HG03457 (cell line): ENCODE measurements at regions not wholly inside any gene's neighbourhood (a gene's known extent, or its start where the extent isn't known, plus 50 kb on each side); places are given as distances from the start of the nearest gene placed in this dataset.
A peak's percentile ranks its signal among the peaks of the same experiment; 100 is the strongest.

ENCODE experiments used
- ATAC-seq: cut with Tn5 transposase; IDR thresholded peaks from one replicate; pipeline ENCODE4 v1.9.1; 2021; ENCODE audit warnings: moderate number of reproducible peaks; ENCODE audit not compliant: unreplicated experiment

DNA sequence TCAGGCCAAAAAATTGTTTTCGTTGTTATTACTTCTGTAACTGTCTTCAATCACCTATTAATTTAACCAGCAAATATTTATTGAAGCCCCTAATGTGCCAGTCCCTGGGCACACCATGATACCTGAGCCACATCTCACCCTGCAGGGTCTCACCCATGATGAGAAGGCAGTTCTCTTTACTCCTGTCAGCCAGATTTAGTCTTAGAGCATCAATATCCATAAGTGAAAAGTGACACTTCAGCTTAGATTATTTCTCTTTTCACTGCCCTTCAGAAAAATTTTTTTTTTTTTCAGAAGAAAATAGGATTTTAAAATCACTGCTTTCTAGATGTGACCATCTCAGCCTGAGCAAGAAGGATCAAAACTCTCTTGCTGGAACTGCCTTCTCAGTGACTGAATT, 258.6 kb upstream of the NFE2L3 start:
- ATAC-seq, result no peak

- peak; percentile 40 for ATAC-seq
Measured at GRCh38 chr7:25894002-25894901, 257.7 kb upstream of the NFE2L3 start.

DNA sequence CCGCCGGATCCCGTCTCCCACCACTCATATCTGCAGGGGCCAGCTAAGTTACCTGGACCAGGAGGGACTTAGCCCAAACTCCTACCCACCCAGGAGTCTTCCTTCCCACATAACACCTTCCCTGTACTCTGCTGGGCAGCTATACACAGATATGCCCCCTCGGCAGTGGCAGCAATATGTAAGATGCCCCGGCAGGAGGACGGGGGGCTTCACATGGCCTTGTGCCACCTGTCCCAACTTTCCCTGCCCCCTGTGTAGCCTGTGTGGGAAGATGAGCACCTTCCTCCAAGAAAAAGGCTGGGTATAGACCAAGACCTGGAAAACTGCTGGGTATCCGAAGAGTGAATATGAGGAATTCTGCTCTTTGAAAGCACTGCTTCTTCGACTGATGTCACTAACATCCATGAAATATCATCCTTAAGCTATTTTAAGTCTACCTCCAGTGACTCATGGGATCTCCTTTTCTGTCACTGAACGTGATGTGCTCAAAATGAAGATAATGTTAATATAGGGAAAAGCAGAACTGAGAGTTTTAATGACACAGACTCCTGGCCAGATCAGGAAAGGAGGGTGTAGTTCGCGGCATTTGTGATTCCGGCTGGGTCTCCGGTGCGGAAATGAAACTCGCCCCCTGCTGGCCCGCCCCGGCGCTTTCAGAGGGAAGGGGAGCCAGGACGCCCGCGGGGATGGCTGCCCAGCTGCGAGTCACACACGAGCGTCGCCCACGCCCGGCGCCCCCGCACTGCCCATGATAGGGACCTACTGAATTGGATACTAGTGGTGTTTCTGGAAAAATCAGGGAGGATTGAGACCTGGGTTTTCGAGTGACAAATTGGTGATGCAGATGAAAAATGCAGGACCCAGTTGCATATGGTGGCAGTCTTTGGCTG, 256.9 kb upstream of the NFE2L3 start:
- no peak for ATAC-seq

DNA sequence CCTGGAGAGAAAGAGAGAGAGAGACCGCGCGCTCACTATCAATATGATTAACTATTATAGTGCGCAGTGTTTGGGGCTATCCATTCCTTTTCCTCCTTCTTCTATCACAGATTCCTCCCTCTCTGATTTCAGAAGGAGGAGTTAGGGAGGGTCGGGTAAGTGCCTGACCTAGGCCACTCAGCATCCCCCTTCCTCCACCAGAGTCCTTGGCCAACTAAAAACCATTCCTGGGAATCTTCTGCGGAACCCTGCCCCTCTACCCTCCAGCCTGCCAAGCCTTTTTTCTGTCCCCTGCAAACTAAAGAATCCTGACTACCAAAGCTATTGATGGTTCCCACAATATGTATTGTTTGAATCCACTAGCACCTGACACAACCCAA, 256.2 kb upstream of the NFE2L3 start:
- ATAC-seq, result no peak

- no peak for ATAC-seq
Measured at GRCh38 chr7:25897261-25897782, 254.7 kb upstream of the NFE2L3 start.

GRCh38 chr7:25900245-25900644, 251.8 kb upstream of the NFE2L3 start:
- no peak for ATAC-seq

GRCh38 chr7:25900877-25901276, 251.1 kb upstream of the NFE2L3 start:
- ATAC-seq, result no peak

- no peak for ATAC-seq
Measured at GRCh38 chr7:25901658-25902057, 250.3 kb upstream of the NFE2L3 start.

DNA sequence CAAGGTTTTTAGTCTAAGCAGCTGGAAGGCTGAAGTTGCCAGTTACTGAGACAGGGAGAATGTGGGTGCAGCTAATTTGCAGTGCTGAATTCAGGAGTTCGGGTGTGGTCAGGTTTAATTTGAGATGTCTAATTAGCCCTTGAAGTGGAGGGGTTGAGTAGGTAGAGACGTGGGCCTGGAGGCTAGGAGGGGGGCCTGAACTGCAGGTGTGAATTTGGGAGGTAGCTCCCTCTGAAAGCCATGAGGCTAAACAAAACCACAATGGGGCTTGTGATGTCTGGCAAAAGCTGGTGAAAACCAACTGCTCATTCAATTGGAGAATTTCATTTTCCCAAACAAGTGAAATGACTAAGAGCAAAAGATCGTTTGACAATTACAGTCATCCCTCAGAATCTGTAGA, 246.0 kb upstream of the NFE2L3 start:
- ATAC-seq, result no peak

DNA sequence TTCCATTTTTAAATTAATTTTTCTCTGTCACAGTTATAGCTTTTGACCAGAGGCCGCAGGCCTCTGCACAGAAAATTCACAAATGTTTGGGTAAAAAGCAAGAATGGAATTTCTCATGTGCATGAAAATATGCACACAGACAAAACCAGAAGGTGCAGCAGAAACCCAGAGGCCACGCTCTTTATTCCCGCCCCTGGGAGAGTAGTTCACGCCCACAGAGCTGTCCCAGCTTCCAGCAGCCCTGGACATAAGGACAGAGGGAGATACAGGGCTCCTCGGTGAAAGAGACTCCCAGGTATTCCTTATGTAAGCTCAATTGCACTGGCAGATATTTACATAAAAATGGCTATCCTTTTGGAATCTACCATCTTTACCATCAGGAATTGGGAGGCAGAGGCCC, 245.2 kb upstream of the NFE2L3 start:
- no peak for ATAC-seq

DNA sequence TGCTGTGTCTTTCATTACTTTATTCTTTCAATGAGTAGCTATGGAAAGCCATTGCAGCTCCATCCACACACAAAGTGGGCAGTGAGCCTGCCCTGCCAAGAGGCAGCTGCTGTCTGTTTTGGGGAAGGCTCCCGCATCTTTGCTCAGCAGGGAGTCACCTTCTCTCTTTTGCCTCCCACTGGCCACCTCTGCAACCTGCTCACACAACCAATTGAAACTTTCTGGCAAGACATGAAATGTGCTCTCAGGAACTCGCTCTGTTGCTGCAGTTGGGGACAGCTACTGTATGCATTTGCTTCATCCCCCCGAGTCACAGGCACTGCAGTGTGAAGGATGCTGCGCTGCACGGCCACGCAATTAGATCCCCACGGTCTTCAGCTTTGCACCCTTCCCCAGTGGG, 244.8 kb upstream of the NFE2L3 start:
- no peak for ATAC-seq

GRCh38 chr7:25907731-25908130, 244.3 kb upstream of the NFE2L3 start:
- ATAC-seq, result no peak

- no peak for ATAC-seq
Measured at GRCh38 chr7:25908154-25908949, 243.6 kb upstream of the NFE2L3 start.

- ATAC-seq, result no peak
Measured at GRCh38 chr7:25911738-25912607, 240.0 kb upstream of the NFE2L3 start.

- ATAC-seq, result no peak
Measured at GRCh38 chr7:25913598-25914224, 238.3 kb upstream of the NFE2L3 start.

GRCh38 chr7:25918731-25919130, 233.3 kb upstream of the NFE2L3 start:
- no peak for ATAC-seq

DNA sequence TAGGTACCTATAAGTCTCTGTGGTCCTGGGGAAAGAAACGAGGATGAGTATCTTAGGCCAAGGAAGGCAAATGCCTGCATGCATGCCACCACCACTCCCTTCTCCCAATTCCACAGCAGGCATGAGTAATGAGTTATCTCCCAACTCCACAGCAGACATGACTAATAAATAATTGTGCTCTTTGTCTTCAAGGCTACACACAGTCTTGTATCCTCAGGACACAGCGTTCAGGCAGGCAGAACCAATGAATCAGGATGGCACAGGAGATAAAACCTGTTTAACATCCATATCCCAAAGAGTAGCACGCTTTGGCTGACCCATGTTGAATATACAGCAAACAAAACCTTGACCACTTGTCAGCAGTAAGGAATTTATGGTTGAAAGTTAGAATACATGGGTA, 229.7 kb upstream of the NFE2L3 start:
- no peak for ATAC-seq

- no peak for ATAC-seq
Measured at GRCh38 chr7:25923741-25924460, 228.1 kb upstream of the NFE2L3 start.

GRCh38 chr7:25926009-25926408, 226.0 kb upstream of the NFE2L3 start:
- no peak for ATAC-seq
